GM12865 (cell line): ENCODE measurements at regions not wholly inside any gene's neighbourhood (a gene's known extent, or its start where the extent isn't known, plus 50 kb on each side); places are given as distances from the start of the nearest gene placed in this dataset.
"Not testable (repeated sequence)": the region's sequence is repeated elsewhere in the genome, so short reads cannot be mapped to it uniquely, and the experiment has no call there.

ENCODE experiments used
- DNase-seq: peaks from one replicate; pipeline ENCODE4 v3.0.0; 2010; ENCODE audit warnings: low read depth
- H3K4me3 ChIP-seq: 2 replicates; pipeline ENCODE4 v1.5.1; 2011; ENCODE audit warnings: mild to moderate bottlenecking, low read depth, low read length, control low read depth
- TF ChIP-seq, protein P1 (sequence below): IDR thresholded peaks from 2 replicates; pipeline ENCODE4 v1.5.1; 2011; ENCODE audit warnings: low read length, control low read depth, low read depth, inconsistent platforms; ENCODE audit not compliant: insufficient read depth; ENCODE audit errors: missing control alignments

DNA sequence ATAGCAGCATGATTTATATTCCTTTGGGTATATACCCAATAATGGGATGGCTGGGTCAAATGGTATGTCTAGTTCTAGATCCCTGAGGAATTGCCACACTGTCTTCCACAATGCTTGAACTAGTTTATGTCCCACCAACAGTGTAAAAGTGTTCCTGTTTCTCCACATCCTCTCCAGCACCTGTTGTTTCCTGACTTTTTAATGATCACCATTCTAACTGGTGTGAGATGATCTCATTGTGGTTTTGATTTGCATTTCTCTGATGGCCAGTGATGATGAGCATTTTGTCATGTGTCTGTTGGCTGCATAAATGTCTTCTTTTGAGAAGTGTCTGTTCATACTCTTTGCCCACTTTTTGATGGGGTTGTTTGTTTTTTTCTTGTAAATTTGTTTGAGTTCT is 54.0 kb upstream of the GPR89A start:
- not testable (repeated sequence) for DNase-seq, H3K4me3 ChIP-seq

DNA sequence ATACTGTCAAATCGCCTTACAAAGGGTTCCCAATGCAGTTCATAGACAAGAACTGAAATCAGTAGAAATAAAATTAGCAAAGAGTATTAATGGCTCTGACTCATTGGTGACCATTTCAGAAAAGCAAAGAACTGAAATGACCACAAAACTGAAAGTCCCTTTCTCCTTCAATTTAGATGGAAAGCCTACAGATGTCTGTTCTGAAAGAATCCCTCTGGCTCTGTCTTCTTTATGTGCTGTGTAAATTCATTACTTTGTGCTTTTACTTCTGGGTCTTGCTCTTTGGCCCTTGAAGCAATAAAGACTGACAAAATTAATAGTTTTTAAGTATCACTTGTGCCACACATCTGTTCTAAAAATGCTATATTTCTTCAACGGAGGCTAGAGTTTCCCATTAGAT is 62.7 kb upstream of the GPR89A start:
- no peak overlapping the region for H3K4me3 ChIP-seq
- TF ChIP-seq, protein P1, sequence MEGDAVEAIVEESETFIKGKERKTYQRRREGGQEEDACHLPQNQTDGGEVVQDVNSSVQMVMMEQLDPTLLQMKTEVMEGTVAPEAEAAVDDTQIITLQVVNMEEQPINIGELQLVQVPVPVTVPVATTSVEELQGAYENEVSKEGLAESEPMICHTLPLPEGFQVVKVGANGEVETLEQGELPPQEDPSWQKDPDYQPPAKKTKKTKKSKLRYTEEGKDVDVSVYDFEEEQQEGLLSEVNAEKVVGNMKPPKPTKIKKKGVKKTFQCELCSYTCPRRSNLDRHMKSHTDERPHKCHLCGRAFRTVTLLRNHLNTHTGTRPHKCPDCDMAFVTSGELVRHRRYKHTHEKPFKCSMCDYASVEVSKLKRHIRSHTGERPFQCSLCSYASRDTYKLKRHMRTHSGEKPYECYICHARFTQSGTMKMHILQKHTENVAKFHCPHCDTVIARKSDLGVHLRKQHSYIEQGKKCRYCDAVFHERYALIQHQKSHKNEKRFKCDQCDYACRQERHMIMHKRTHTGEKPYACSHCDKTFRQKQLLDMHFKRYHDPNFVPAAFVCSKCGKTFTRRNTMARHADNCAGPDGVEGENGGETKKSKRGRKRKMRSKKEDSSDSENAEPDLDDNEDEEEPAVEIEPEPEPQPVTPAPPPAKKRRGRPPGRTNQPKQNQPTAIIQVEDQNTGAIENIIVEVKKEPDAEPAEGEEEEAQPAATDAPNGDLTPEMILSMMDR = no peak
- no peak for DNase-seq

DNA sequence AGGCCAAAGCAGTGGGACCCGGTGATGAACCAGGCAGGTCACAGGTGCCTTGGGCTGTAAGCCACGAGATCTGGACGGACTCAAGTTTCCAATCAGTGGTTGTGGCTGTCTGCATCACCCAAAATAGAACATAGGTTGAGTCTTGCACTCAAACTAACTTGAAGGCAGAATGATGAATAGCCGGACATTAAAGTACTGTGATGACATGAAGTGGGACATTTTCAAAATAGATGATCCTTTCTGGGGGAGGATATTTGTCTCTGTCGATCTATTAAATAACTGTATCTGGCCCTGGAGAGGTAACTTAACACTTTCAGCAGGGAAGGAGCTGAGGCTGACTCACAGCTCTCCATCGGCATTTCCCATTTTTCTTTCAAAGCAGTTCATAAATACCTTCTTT is 66.1 kb upstream of the GPR89A start:
- DNase-seq, H3K4me3 ChIP-seq: not testable (repeated sequence)

DNA sequence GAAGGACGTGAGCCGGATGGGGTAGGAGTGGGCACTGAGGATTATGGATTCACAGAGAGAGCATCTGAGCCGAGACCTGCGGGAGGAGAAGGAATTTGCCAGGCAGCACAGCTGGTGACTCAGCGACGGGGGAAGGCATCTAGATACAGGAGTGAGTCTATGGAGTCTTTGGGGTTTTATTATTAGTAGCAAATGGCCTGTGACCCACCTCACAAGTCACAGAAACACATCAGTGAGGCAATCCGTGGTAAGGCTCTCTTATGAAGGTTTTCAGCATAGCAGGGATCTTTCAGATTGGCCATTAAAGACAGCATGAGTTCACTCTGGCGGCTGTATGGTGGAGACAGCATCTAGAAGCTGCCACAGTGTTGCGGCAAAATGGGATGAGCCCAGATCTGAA is 66.5 kb upstream of the GPR89A start:
- not testable (repeated sequence) for DNase-seq, H3K4me3 ChIP-seq

DNA sequence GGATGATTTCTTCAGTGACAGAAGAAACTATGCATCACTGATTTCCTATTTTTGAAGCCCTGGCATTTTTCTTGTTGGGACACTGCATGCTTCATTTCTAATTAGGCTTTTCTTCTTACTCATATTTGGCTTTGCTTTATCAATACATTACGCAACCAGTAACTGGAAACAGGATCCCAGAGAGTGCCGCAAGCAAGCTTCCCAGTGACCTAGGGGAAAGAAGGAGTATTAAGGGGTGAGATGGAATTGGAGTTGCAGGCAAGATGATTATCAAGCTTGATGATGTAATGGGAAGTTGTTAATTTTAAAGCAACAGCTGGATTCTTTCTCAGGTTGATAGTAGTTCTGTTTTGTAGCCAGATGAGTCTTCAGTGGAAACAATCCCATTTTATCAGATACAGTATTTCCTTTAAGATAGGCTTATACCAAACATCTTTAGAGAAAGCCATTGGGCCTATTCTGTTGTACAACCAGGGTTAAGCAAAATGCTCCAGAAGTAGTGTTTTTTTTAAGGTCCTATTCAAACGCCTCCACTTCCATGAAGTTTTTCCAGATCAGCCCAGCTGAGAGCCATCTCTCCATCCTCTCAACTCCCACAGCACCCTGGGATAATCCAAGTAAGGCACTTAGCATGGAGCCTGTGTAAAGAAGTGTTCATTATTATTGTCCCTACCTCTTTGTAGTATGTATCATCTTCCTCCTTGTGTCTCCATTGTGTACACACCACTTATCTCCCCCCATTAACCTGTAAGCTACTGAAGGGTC is 69.5 kb upstream of the GPR89A start:
- not testable (repeated sequence) for DNase-seq, H3K4me3 ChIP-seq

DNA sequence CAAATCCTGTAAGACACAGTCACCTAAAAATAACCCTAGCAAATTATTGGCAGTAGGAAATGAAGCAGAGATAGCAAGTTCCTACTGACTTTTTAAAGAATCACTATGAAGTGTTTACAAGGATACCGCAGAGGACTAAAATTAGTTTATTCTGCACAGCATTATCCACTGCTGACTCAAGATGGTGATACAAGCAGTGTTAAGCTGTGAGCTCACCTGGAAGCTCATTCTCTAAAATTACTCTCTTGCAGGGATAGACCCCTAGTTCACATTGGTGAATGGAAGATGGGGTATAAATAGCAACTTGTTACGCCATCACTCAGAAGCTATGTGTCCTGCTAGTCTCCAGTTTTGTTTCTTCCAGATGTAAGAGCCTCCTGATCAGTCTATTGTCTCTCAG is 70.8 kb upstream of the GPR89A start:
- not testable (repeated sequence) for DNase-seq, H3K4me3 ChIP-seq

DNA sequence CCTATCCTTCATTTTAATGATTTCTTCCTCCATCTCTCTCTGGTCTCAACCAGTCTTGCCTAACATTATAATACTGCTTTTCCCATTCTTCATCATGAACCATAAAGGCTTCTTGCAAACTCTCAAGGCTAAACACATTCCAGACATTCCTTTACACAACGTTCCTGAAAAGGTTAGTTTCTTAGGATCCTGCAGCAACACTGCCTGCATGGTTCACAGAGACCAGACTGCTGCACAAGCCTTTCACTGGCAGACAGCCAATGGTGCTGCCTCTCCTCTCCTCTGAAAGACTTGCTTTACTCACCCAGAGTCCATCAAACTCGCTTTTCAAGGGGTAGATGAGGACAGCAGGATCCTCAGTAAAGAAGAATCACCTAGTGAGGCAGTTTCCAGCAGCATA is 72.3 kb upstream of the GPR89A start:
- H3K4me3 ChIP-seq, DNase-seq: not testable (repeated sequence)

DNA sequence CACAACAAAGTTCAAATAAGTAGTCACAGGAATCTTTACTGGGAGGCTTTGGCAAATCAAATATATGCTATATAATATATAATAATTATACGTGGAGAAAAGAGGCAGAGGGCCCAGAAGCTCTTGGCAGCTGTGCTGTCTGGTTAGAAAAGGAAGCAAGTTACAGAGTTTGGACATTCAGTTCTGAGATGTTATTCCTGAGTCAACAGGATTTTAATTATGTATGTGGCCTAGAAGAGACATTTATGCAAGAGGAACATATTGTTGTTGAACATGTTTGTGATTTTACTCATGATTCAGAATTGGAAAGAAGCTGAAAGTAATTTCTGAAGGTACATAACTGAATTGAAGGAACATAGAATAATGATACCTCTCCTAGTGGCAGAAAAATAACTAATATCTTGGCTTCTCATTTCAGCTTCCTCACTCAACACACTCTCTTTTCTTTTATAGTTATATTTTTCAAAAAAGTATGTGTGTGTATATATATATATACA is 79.7 kb upstream of the GPR89A start:
- not testable (repeated sequence) for DNase-seq

DNA sequence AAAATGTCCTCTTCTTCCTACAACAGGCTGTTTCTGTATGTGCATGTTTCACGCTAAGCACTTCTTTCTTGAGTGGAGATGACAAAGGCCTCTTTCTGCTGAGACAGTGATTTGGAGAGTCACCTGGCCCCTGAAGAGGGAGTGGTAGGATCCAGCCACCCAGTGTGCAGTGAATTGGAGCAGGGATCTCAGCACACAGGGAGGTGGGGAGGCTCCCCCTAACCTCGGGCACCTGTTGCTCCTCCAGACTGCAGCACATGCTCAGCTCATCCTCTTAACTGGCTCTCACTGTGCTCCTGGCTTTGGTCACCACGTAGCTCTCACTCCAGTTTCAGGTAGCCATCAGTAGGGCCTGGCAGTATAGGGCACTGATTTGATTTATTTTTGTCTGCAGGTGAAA is 87.6 kb upstream of the GPR89A start:
- not testable (repeated sequence) for DNase-seq, H3K4me3 ChIP-seq

More for the DNA sequence above, 79.7 kb upstream of the GPR89A start:
- not testable (repeated sequence) for H3K4me3 ChIP-seq

DNA sequence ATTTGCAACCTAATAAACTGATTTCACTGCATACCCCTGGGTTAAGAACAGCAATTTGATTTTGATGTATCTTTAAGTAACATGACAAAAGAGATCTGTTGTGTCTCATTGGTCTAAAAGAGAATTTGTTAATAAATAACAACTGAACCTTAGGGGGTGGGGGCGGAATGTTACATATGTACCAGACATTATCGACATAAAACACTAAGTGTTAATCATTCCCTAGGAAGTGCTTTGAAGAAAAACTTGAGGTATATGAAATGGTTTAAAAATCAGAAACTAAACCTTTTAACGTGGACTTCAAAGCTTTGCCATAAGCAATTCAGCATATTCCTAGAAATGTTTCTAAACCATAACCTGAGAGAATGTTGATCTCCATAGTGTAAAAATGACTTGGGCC is 88.5 kb upstream of the GPR89A start:
- not testable (repeated sequence) for DNase-seq, H3K4me3 ChIP-seq

DNA sequence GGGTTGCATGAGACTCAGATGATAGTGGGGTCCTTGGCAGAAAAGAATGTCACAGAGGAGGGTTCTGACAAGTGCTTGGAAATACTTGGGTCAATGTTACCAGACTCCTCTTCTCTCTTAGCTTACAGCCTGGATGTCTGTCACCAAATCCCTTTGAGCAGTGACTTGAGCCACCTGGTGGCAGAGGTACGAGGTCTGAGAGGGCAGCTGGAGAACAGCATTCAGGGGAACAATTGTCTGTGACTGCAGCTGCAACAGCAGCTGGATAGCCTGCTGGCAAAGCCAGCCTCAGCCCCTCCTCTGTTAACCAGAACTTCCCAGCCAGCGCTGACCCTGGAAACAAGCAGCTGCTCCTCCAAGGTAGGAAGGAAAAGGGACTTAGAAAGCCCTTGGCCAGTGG is 87.6 kb upstream of the NBPF20 start:
- DNase-seq, H3K4me3 ChIP-seq: not testable (repeated sequence)

DNA sequence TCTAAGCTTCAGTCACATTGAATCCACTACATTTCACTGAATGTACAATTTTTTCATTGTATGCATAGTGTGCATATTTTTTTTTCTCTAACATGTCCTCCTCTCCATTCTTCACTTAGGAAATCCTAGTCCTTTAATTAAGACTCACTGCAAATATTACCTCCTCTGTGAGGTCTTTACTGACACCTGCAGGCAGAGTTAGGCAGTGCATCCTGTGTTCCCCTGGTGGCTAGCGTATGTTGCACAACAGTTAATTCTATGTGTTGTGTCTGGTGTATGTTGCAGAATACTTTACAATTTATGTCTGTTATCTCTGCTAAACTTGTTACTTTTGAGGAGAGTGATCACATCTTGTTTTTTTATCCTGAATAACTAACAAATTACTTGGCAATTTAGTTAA is 82.7 kb upstream of the NBPF20 start:
- DNase-seq, H3K4me3 ChIP-seq: not testable (repeated sequence)

DNA sequence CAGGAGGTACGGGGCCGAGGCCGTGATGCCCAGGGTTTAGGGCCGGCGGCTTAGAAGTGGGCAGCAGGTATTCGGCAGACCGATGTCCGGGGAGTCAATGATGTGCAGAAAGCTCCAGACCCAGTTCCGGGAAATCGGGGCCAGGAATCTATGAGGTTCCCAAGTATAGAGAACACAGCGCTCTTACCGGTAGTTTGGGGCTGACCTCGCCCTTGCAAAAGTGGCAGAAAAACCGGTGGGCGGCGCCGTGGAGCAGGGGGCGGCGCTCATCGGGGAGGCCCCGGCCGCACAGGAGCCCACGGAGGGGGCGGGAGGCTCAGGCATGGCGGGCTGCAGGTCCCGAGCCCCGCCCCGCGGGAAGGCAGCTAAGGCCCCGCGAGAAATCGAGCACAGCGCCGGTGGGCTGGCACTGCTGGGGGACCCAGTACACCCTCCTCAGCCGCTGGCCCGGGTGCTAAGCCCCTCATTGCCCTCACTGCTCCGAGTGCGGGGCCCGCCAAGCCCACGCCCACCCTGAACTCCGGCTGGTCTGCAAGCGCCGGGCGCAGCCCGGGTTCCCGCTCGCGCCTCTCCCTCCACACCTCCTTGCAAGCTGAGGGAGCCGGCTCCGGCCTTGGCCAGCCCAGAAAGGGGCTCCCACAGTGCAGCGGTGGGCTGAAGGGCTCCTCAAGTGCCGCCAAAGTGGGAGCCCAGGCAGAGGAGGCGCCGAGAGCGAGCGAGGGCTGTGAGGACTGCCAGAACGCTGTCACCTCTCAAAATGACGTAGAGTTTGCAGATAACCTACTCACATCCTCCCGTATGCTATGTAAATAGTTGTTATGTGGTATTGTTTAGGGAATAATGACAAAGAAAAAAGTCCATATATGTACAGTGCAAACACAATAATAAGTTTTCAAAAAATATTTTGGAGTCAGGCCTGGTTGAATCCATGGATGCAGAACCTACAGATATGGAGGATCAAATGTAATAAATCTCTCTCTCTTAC is 80.6 kb upstream of the NBPF20 start:
- not testable (repeated sequence) for H3K4me3 ChIP-seq, DNase-seq

DNA sequence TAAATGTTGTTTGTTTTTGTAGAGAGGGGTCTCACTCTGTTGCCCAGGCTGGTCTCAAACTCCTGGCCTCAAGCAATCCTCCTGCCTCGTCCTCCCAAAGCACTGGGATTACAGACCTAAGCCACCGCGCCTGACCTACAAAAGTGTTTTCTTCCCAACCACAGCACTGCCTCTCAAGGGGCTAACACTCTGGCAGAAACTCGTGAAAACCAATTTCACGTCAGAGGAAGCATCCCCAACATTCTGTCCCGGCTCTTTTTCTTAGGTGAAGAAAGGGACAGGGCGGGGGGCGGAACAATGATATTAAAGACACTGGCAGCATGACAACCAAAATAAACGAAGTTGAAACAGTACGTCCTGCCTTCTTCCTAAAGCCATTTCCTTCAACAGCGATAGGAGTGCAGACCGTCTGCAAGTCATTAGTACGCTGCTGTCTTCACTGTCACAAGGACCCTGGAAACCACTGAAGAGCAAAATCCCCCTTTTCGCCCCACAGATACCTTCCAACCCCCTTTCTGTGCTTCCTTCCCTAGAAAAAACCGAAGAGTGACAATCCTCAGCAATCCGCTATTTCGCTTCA is 79.5 kb upstream of the NBPF20 start:
- not testable (repeated sequence) for H3K4me3 ChIP-seq, DNase-seq

DNA sequence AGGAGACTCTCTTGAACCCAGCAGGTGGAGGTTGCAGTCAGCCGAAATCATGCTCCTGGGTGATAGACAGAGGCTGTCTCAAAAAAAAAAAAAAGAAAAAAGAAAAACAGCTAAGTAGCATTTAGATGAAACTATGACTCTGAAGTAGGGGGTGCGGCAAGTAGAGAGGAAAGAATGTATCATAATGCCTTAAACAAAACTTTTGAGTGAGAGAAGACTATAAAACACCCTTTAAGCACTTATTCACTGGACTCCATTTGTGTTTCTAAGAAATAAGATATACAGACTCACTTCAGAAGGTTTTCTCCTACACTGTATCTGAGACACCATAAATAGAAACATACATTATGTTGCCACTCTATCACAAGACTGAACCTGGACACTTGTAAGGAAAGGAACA is 78.9 kb upstream of the NBPF20 start:
- not testable (repeated sequence) for H3K4me3 ChIP-seq, DNase-seq

DNA sequence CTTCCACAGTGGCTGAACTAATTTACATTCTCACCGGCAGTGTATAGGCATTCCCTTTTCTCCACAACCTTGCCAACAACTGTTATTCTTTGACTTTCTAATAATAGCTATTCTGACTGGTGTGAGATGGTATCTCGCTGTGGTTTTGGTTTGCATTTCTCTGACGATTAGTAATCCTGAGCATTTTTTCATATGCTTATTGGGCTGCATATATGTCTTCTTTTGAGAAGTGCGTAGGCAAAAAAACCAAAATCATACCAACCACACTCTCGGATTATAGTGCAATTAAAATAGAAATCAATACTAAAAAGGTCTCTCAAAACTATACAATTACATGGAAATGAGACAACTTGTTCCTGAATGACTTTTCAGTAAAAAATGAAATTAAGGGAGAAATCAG is 74.8 kb upstream of the NBPF20 start:
- not testable (repeated sequence) for H3K4me3 ChIP-seq, DNase-seq

DNA sequence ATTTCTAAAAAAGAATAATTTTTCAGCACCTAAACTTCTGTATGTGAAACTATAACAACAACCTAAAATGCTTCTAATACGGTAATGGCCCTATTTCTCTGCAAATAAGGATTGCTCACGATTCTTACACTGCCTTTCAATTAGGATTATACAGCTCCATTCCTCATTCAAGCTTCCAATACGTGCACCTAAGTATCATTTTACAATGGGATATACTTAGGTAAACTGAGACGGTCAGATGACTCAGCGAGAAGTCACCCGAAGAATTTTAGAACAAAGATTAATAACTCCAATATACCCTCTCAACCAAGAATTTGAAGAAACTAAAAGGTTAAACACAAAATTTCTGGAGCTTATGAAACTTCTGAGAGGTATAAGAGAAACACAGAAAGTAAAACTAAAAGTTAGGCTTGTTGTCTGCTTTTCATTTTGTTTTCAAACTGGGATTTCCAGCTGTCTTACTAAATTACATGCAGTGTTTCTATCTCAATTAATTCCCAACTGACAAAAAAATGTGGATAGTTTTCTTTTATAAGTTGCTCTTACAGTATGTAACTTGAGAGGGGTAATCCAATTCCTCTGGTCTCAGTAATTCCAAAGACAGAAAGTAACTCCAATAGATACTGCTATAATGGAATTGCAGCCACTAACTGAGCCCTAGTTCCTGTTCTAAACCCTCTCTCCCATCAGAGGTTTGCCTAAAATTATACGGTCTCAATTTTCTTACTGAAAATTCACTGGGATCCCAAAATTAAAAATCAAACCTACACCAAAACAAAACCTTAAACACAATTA is 69.9 kb upstream of the NBPF20 start:
- not testable (repeated sequence) for H3K4me3 ChIP-seq, DNase-seq
